Nephron progenitor cell (in vitro differentiated cells): ENCODE measurements at regions not wholly inside any gene's neighbourhood (a gene's known extent, or its start where the extent isn't known, plus 50 kb on each side); places are given as distances from the start of the nearest gene placed in this dataset.

Experiments used
- DNase-seq: peaks from one replicate; pipeline ENCODE4 v3.0.0; 2021
- H3K27ac Mint-ChIP-seq: 2 replicates; pipeline ENCODE4 v1.8.0; 2021; ENCODE audit warnings: mild to moderate bottlenecking, moderate library complexity, mixed read lengths
- H3K27me3 Mint-ChIP-seq: 2 replicates; pipeline ENCODE4 v1.8.0; 2021; ENCODE audit warnings: mild to moderate bottlenecking, low read depth, mixed read lengths; ENCODE audit not compliant: poor library complexity
- H3K36me3 Mint-ChIP-seq: 2 replicates; pipeline ENCODE4 v1.8.0; 2021; ENCODE audit warnings: low read depth, mixed read lengths
- H3K4me1 Mint-ChIP-seq: 2 replicates; pipeline ENCODE4 v1.8.0; 2021; ENCODE audit warnings: mixed read lengths
- H3K4me3 Mint-ChIP-seq: 2 replicates; pipeline ENCODE4 v1.8.0; 2021; ENCODE audit warnings: mild to moderate bottlenecking, moderate library complexity, mixed read lengths
- H3K9me3 Mint-ChIP-seq: 2 replicates; pipeline ENCODE4 v1.8.0; 2021; ENCODE audit warnings: mild to moderate bottlenecking, moderate library complexity, mixed read lengths
- CTCF ChIP-seq: fragments of 200-600 bp; sonication (generic); IDR thresholded peaks from 2 replicates; pipeline ENCODE4 v1.5.0; 2021; ENCODE audit warnings: antibody characterized with exemption

GRCh38 chr7:25863729-25864110, 288.3 kb upstream of the NFE2L3 start:
- Mint-ChIP-seq H3K9me3 (no peaks in the 10 kb centered on the region), H3K36me3 (no peaks in the 10 kb centered on the region), H3K27me3 (peaks cover 62% of the 10 kb centered on the region), H3K27ac (no peak overlapping the region), H3K4me3 (no peak overlapping the region), H3K4me1 (peaks cover 14% of the 10 kb centered on the region)
- TF ChIP-seq CTCF, result no peak
- no peak for DNase-seq

GRCh38 chr7:25864511-25864910, 287.5 kb upstream of the NFE2L3 start:
- H3K4me1 Mint-ChIP-seq, result peaks cover 14% of the 10 kb centered on the region
- no peaks in the 10 kb centered on the region for H3K36me3 Mint-ChIP-seq
- no peak overlapping the region for H3K27ac Mint-ChIP-seq
- no peak for TF ChIP-seq CTCF
- no peaks in the 10 kb centered on the region for H3K9me3 Mint-ChIP-seq
- peaks cover 64% of the 10 kb centered on the region for H3K27me3 Mint-ChIP-seq
- H3K4me3 Mint-ChIP-seq, result no peak overlapping the region
- no peak for DNase-seq

GRCh38 chr7:25864943-25865751, 286.9 kb upstream of the NFE2L3 start:
- no peak for DNase-seq
- Mint-ChIP-seq H3K4me1 (peaks cover 14% of the 10 kb centered on the region), H3K27me3 (peaks cover 67% of the 10 kb centered on the region), H3K9me3 (no peaks in the 10 kb centered on the region), H3K4me3 (no peak overlapping the region), H3K36me3 (no peaks in the 10 kb centered on the region), H3K27ac (no peak overlapping the region)
- no peak for TF ChIP-seq CTCF

GRCh38 chr7:25868509-25868908, 283.5 kb upstream of the NFE2L3 start:
- peaks cover 8% of the 10 kb centered on the region for H3K4me1 Mint-ChIP-seq
- no peaks in the 10 kb centered on the region for H3K36me3 Mint-ChIP-seq
- no peak overlapping the region for H3K4me3 Mint-ChIP-seq
- H3K27me3 Mint-ChIP-seq, result peaks cover 61% of the 10 kb centered on the region
- DNase-seq, result no peak
- TF ChIP-seq CTCF, result no peak
- no peak overlapping the region for H3K27ac Mint-ChIP-seq
- no peaks in the 10 kb centered on the region for H3K9me3 Mint-ChIP-seq

GRCh38 chr7:25870574-25870973, 281.4 kb upstream of the NFE2L3 start:
- Mint-ChIP-seq H3K27me3 (peaks cover 52% of the 10 kb centered on the region), H3K27ac (no peak overlapping the region), H3K4me1 (peaks cover 4% of the 10 kb centered on the region), H3K9me3 (no peaks in the 10 kb centered on the region), H3K4me3 (no peak overlapping the region), H3K36me3 (no peaks in the 10 kb centered on the region)
- no peak for DNase-seq
- no peak for TF ChIP-seq CTCF

- Mint-ChIP-seq H3K27ac (no peak overlapping the region), H3K36me3 (no peaks in the 10 kb centered on the region), H3K4me1 (peaks cover 9% of the 10 kb centered on the region), H3K4me3 (no peak overlapping the region), H3K27me3 (peaks cover 12% of the 10 kb centered on the region), H3K9me3 (no peaks in the 10 kb centered on the region)
- no peak for DNase-seq
- TF ChIP-seq CTCF, result no peak
Measured at GRCh38 chr7:25876092-25876491, 275.9 kb upstream of the NFE2L3 start.
